ENCODE measurements at regions not wholly inside any gene's neighbourhood (a gene's known extent, or its start where the extent isn't known, plus 50 kb on each side); places are given as distances from the start of the nearest gene placed in this dataset.

DNA sequence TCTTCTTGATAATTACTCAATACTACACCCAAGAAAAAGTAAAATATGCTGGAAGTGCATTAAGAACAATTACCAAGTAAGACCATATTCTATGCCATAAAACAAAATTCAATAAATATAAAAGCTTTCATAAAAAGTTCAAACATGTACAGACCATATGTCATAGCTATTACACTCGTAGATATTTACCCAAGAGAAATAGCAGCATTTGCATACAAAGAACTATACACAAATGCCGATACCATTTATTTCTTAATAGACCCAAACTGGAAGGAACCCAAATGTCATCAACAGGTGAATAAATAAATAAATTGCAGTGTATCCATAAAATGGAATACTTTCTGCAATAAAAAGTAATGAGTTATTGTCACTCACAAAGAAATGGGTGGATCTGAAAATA is 78.3 kb upstream of the SLC16A7 start:
- no peak for DNase-seq (ENCODE audit: low spot score)
- TF ChIP-seq, protein P1, sequence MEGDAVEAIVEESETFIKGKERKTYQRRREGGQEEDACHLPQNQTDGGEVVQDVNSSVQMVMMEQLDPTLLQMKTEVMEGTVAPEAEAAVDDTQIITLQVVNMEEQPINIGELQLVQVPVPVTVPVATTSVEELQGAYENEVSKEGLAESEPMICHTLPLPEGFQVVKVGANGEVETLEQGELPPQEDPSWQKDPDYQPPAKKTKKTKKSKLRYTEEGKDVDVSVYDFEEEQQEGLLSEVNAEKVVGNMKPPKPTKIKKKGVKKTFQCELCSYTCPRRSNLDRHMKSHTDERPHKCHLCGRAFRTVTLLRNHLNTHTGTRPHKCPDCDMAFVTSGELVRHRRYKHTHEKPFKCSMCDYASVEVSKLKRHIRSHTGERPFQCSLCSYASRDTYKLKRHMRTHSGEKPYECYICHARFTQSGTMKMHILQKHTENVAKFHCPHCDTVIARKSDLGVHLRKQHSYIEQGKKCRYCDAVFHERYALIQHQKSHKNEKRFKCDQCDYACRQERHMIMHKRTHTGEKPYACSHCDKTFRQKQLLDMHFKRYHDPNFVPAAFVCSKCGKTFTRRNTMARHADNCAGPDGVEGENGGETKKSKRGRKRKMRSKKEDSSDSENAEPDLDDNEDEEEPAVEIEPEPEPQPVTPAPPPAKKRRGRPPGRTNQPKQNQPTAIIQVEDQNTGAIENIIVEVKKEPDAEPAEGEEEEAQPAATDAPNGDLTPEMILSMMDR (IDR thresholded peaks at IDR 0.05; ENCODE audit: borderline replicate concordance, control extremely low read depth, extremely low read depth, insufficient read depth, missing control alignments), result no peak
- in situ Hi-C loops (cut with MboI; ENCODE audit: low sequenced_read_pairs, unreplicated experiment), result no loop called here

DNA sequence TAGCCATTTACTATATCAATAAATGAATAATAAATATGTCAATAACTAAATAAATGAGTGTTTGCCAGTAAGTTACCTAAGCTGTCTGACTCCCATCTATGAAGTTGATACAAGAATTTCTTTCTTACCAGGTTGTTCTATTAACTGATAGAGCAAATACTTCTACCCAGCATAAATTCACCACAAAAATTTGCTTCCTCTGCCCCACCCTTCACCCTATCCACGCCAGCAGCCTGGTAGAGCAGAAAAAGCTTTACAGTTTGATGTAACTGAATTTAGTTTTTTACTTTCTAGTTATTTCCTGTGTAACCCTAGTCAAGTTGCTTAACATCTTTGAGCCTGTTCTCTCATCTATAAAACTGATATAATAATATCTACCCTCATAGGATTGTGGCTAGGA is 94.9 kb upstream of the SLC16A7 start:
- DNase-seq (ENCODE audit: low spot score), result no peak
- in situ Hi-C loops (cut with MboI; ENCODE audit: low sequenced_read_pairs, unreplicated experiment), result no loop called here
- TF ChIP-seq, protein P1 (IDR thresholded peaks at IDR 0.05; ENCODE audit: borderline replicate concordance, control extremely low read depth, extremely low read depth, insufficient read depth, missing control alignments), result no peak

DNA sequence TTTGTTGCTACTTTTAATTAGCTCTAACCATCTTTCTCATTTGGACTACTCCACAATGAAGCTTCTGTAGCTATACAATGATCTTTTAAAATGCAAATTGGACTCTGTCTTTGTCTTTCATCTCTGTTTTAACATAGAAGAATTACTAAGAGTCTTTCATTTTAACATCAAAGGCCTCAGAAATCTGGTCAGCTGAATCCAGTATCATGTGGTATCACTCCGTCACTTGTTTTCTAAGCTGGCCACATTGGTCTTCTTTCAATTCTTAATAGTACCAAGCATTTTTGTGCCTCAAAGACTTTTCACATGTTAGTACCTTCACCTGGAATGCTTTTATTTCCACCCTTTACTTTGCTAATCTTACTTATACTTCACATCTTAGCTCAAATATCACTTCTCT is 95.5 kb upstream of the SLC16A7 start:
- no peak for DNase-seq (ENCODE audit: low spot score)
- in situ Hi-C loops (cut with MboI; ENCODE audit: low sequenced_read_pairs, unreplicated experiment), result no loop called here
- TF ChIP-seq, protein P1 (IDR thresholded peaks at IDR 0.05; ENCODE audit: borderline replicate concordance, control extremely low read depth, extremely low read depth, insufficient read depth, missing control alignments), result no peak

DNA sequence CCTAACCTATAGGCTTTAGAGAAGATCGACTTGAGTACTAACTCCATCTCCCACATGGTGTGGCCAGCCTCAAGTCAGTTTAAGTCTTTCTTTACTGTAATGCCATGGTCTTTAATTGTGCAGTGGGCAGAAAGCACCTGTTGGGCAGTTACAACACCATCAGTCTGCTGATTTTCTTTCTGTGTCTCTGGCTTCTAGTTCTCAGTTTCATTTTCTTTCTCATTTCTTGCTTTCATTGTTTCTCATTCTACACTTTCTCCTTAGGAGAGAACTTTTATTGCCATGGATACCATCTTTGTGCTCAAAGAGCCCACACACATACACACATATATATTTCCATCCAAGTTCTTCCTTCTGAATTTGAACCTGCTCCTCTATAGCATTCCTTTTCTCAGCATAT is 96.1 kb upstream of the SLC16A7 start:
- in situ Hi-C loops (cut with MboI; ENCODE audit: low sequenced_read_pairs, unreplicated experiment), result no loop called here
- TF ChIP-seq, protein P1 (IDR thresholded peaks at IDR 0.05; ENCODE audit: borderline replicate concordance, control extremely low read depth, extremely low read depth, insufficient read depth, missing control alignments), result no peak
- peak; percentile 9 for DNase-seq (ENCODE audit: low spot score)

- TF ChIP-seq, protein P1 (IDR thresholded peaks at IDR 0.05; ENCODE audit: borderline replicate concordance, control extremely low read depth, extremely low read depth, insufficient read depth, missing control alignments), result no peak
- DNase-seq (ENCODE audit: low spot score), result no peak
- in situ Hi-C loops (cut with MboI; ENCODE audit: low sequenced_read_pairs, unreplicated experiment), result no loop called here
Measured at GRCh38 chr12:59494617-59495016, 101.2 kb upstream of the SLC16A7 start.

DNA sequence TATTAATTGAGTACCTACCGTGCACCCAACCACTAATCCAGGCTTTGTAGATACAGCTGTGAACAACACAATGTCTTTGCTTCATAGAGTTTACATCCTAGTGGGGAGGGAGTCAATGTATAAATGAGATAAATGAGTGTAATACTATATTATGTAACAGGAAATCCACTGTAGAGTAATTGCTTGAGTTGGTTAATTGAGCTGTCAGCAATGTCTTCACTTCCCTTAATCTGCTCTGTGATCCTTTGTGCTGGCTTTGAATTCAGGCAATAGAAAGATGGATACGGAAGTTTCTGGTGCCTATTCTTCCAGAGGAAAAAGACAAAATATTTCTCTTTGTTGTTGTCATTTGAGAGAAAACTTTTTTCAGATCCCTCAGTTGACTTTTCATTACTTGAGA is 104.0 kb upstream of the SLC16A7 start:
- TF ChIP-seq, protein P1 (IDR thresholded peaks at IDR 0.05; ENCODE audit: borderline replicate concordance, control extremely low read depth, extremely low read depth, insufficient read depth, missing control alignments), result no peak
- DNase-seq (ENCODE audit: low spot score), result no peak
- in situ Hi-C loops (cut with MboI; ENCODE audit: low sequenced_read_pairs, unreplicated experiment), result no loop called here

GRCh38 chr12:59486827-59487226 is 109.0 kb upstream of the SLC16A7 start:
- in situ Hi-C loops (cut with MboI; ENCODE audit: low sequenced_read_pairs, unreplicated experiment), result no loop called here
- DNase-seq (ENCODE audit: low spot score), result no peak
- TF ChIP-seq, protein P1 (IDR thresholded peaks at IDR 0.05; ENCODE audit: borderline replicate concordance, control extremely low read depth, extremely low read depth, insufficient read depth, missing control alignments), result no peak
